H1 (cell line): ENCODE measurements at regions not wholly inside any gene's neighbourhood (a gene's known extent, or its start where the extent isn't known, plus 50 kb on each side); places are given as distances from the start of the nearest gene placed in this dataset.

Experiments used
- CTCF ChIA-PET: fragments of 300-600 bp; sonication (Branson Sonifier 250); formaldehyde crosslinking; loops from one replicate; lab custom pipeline; 2021; ENCODE audit not compliant: partially characterized antibody; lab: Charles Lee
- POLR2A ChIA-PET: fragments of 300-600 bp; sonication (Branson Sonifier 250); formaldehyde crosslinking; loops from one replicate; lab custom pipeline; 2021; ENCODE audit warnings: inconsistent platforms; ENCODE audit not compliant: partially characterized antibody; lab: Charles Lee
- DNase-seq, 2 experiments: peaks; one replicate each; pipeline versions ENCODE4 v3.0.0 to v3.0.0-alpha.2; 2010 to 2022; ENCODE audit warnings: low spot score in 2 of 2, low read depth in 1 of 2, mixed read lengths in 1 of 2
- FAIRE-seq: peaks from 2 replicates; lab custom pipeline; 2011; peaks lifted over from hg19 to GRCh38; lab: Jason Lieb, UNC
- H2AFZ ChIP-seq: 2 replicates; pipeline ENCODE4 v1.8.1; 2012; ENCODE audit warnings: low read length, inconsistent platforms
- H2AK5ac ChIP-seq: 2 replicates; pipeline ENCODE4 v1.6.1; 2013; ENCODE audit warnings: low read depth, low read length
- H2BK120ac ChIP-seq: replicated peaks from 2 replicates; pipeline ENCODE3; 2013; ENCODE audit warnings: low read depth, low read length, inconsistent platforms
- H2BK12ac ChIP-seq: 2 replicates; pipeline ENCODE4 v1.6.1; 2013; ENCODE audit warnings: low read depth, low read length
- H2BK15ac ChIP-seq: 2 replicates; pipeline ENCODE4 v1.6.1; 2013; ENCODE audit warnings: low read length
- H2BK20ac ChIP-seq: 2 replicates; pipeline ENCODE4 v1.6.1; 2013; ENCODE audit warnings: low read length
- H2BK5ac ChIP-seq: 2 replicates; pipeline ENCODE4 v1.6.1; 2013; ENCODE audit warnings: low read depth, low read length
- H3K14ac ChIP-seq: 2 replicates; pipeline ENCODE4 v1.6.1; 2013; ENCODE audit warnings: inconsistent platforms; ENCODE audit not compliant: insufficient read length
- H3K18ac ChIP-seq: 2 replicates; pipeline ENCODE4 v1.6.1; 2013; ENCODE audit warnings: low read length; ENCODE audit errors: extremely low read depth
- H3K23ac ChIP-seq: 2 replicates; pipeline ENCODE4 v1.6.1; 2013; ENCODE audit warnings: inconsistent platforms; ENCODE audit not compliant: insufficient read length
- H3K23me2 ChIP-seq: 2 replicates; pipeline ENCODE4 v1.6.1; 2013; ENCODE audit warnings: low read depth, low read length
- H3K27ac ChIP-seq: 2 replicates; pipeline ENCODE4 v1.6.1; 2011; ENCODE audit warnings: low read depth, low read length, inconsistent platforms
- H3K27me3 ChIP-seq, 4 experiments: replicated peaks in 1 of 4; 1 replicate in 1 of 4; 2 replicates in 3 of 4; pipeline versions ENCODE4 v1.6.1 to v1.8.1; 2011 to 2013; ENCODE audit warnings: low read length in 3 of 4, mild to moderate bottlenecking in 3 of 4, inconsistent platforms in 2 of 4, mixed read lengths in 2 of 4, moderate library complexity in 1 of 4; ENCODE audit not compliant: control insufficient read depth in 3 of 4, insufficient read depth in 3 of 4; ENCODE audit errors: extremely low read depth in 1 of 4
- H3K36me3 ChIP-seq, 4 experiments: 2 replicates each; pipeline versions ENCODE4 v1.6.1 to v1.8.1; 2011 to 2013; ENCODE audit warnings: mild to moderate bottlenecking in 4 of 4, low read length in 3 of 4, moderate library complexity in 2 of 4, control low read depth in 1 of 4, inconsistent platforms in 1 of 4; ENCODE audit not compliant: insufficient read depth in 4 of 4, control insufficient read depth in 2 of 4
- H3K4ac ChIP-seq: replicated peaks from 2 replicates; pipeline ENCODE3; 2013; ENCODE audit warnings: low read length, low read depth, mixed read lengths, inconsistent platforms; ENCODE audit not compliant: insufficient read length
- H3K4me1 ChIP-seq, 4 experiments: replicated peaks in 1 of 4; 1 replicate in 1 of 4; 2 replicates in 3 of 4; pipeline versions ENCODE4 v1.6.1 to v1.8.1; 2011 to 2013; ENCODE audit warnings: low read length in 3 of 4, inconsistent platforms in 2 of 4, mixed read lengths in 1 of 4; ENCODE audit not compliant: insufficient read depth in 4 of 4, control insufficient read depth in 3 of 4
- H3K4me2 ChIP-seq, 2 experiments: 2 replicates each; pipeline versions ENCODE4 v1.6.1 to v1.8.1; 2011 to 2013; ENCODE audit warnings: low read depth in 2 of 2, low read length in 2 of 2, control low read depth in 1 of 2, inconsistent platforms in 1 of 2, mild to moderate bottlenecking in 1 of 2; ENCODE audit not compliant: insufficient read depth in 1 of 2
- H3K4me3 ChIP-seq, 4 experiments: fragments of 200-600, 300-600 bp in 1 of 4; sonication (generic), shearing (Covaris generic), sonication (Bioruptor Twin) in 1 of 4; 2 replicates each; pipeline versions ENCODE4 v1.5.1 to v1.8.1; 2011 to 2016; ENCODE audit warnings: low read length in 4 of 4, low read depth in 3 of 4, control low read depth in 2 of 4, inconsistent platforms in 2 of 4, mild to moderate bottlenecking in 2 of 4, mixed read lengths in 1 of 4, moderate library complexity in 1 of 4; ENCODE audit not compliant: insufficient read depth in 2 of 4; ENCODE audit errors: extremely low read depth in 1 of 4
- H3K56ac ChIP-seq: replicated peaks from 2 replicates; pipeline ENCODE3; 2013; ENCODE audit warnings: low read depth, mild to moderate bottlenecking, mixed read lengths, low read length, inconsistent platforms; ENCODE audit not compliant: insufficient read length
- H3K79me1 ChIP-seq: 2 replicates; pipeline ENCODE4 v1.6.1; 2013; ENCODE audit warnings: low read depth, low read length, control low read depth
- H3K79me2 ChIP-seq, 2 experiments: 2 replicates each; pipeline versions ENCODE4 v1.6.1 to v1.8.1; 2012 to 2013; ENCODE audit warnings: low read length in 2 of 2, mild to moderate bottlenecking in 2 of 2, inconsistent platforms in 1 of 2; ENCODE audit not compliant: insufficient read depth in 2 of 2, control insufficient read depth in 1 of 2
- H3K9ac ChIP-seq, 4 experiments: replicated peaks in 1 of 4; 1 replicate in 1 of 4; 2 replicates in 3 of 4; pipeline versions ENCODE4 v1.6.1 to v1.8.1; 2011 to 2013; ENCODE audit warnings: low read depth in 3 of 4, low read length in 3 of 4, control low read depth in 2 of 4, mild to moderate bottlenecking in 2 of 4, moderate library complexity in 2 of 4, inconsistent platforms in 1 of 4; ENCODE audit errors: extremely low read depth in 1 of 4
- H3K9me3 ChIP-seq, 2 experiments: 2 replicates each; pipeline versions ENCODE4 v1.6.1 to v1.8.1; 2012 to 2013; ENCODE audit warnings: mild to moderate bottlenecking in 2 of 2, moderate library complexity in 2 of 2, control low read depth in 1 of 2, inconsistent platforms in 1 of 2, low read depth in 1 of 2, low read length in 1 of 2, mixed read lengths in 1 of 2; ENCODE audit not compliant: insufficient read depth in 2 of 2
- H4K20me1 ChIP-seq, 2 experiments: replicated peaks in 1 of 2; 2 replicates each; pipeline versions ENCODE3 to v1.8.1; 2011 to 2013; ENCODE audit warnings: inconsistent platforms in 2 of 2, low read length in 2 of 2, mild to moderate bottlenecking in 1 of 2; ENCODE audit not compliant: insufficient read depth in 2 of 2, control insufficient read depth in 1 of 2
- H4K5ac ChIP-seq: 2 replicates; pipeline ENCODE4 v1.6.1; 2013; ENCODE audit warnings: low read length, low read depth, mixed read lengths, inconsistent platforms; ENCODE audit not compliant: insufficient read length
- H4K8ac ChIP-seq: 2 replicates; pipeline ENCODE4 v1.8.0; 2013; ENCODE audit warnings: mild to moderate bottlenecking, moderate library complexity, low read length, inconsistent platforms; ENCODE audit not compliant: insufficient read depth; ENCODE audit errors: extremely low read depth
- H4K91ac ChIP-seq: replicated peaks from 2 replicates; pipeline ENCODE3; 2013; ENCODE audit warnings: low read length, mixed read lengths, inconsistent platforms; ENCODE audit not compliant: insufficient read length
- BACH1 ChIP-seq: IDR thresholded peaks from 2 replicates; pipeline ENCODE4 v1.6.1; 2012; ENCODE audit warnings: low read length, improper control_type of control experiment
- CEBPB ChIP-seq: IDR thresholded peaks from 2 replicates; pipeline ENCODE4 v1.6.1; 2012; ENCODE audit warnings: low read depth, low read length
- NANOG ChIP-seq: IDR thresholded peaks from 2 replicates; pipeline ENCODE4 v1.6.1; 2011; ENCODE audit warnings: low read length, low read depth, mild to moderate bottlenecking, inconsistent platforms; ENCODE audit not compliant: insufficient read depth, poor library complexity, severe bottlenecking
- SUZ12 ChIP-seq: fragments of 200-600 bp; sonication (generic); IDR thresholded peaks from 2 replicates; pipeline ENCODE4 v1.6.1; 2012; ENCODE audit warnings: mild to moderate bottlenecking, inconsistent platforms, low read length, moderate library complexity, mixed read lengths
- WGBS, 2 experiments: shearing (Covaris generic) in 1 of 2; methylation state at CpG; one replicate each; pipeline versions ENCODE4 v1.1.6 to v1.1.7; 2013 to 2015; ENCODE audit warnings: low lambda C conversion rate in 2 of 2, mixed read lengths in 2 of 2, inconsistent platforms in 1 of 2, low coverage in 1 of 2, missing lambda C conversion rate in 1 of 2; ENCODE audit not compliant: insufficient replicate concordance in 2 of 2, insufficient coverage in 1 of 2, insufficient read length in 1 of 2; ENCODE audit errors: extremely low coverage in 1 of 2, missing lambda C conversion rate in 1 of 2; 5-methylcytosine and 5-hydroxymethylcytosine counted together

GRCh38 chr15:58282060-58282708 is 144.0 kb downstream of the AQP9 start:
- DNase-seq = no peak
- Histone ChIP-seq H3K9me3 (no peaks in the 10 kb centered on the region), H2BK20ac (no peak overlapping the region), H3K4me1 (peaks cover 0 to 2% (median 0%) of the 10 kb centered on the region in 4 experiments; a peak in 2 of 7 replicates), H3K4me2 (no peak overlapping the region), H2BK15ac (no peak overlapping the region), H3K79me1 (no peaks in the 10 kb centered on the region), H3K14ac (no peak overlapping the region), H3K56ac (no peak overlapping the region), H3K9ac (no peak overlapping the region), H4K20me1 (no peaks in the 10 kb centered on the region), H3K23ac (no peak overlapping the region), H4K5ac (no peak overlapping the region), H2BK12ac (no peak overlapping the region), H3K4ac (no peak overlapping the region), H3K27ac (no peak overlapping the region), H4K8ac (no peak overlapping the region), H4K91ac (no peak overlapping the region), H2BK120ac (no peak overlapping the region), H3K79me2 (no peaks in the 10 kb centered on the region), H3K36me3 (no peaks in the 10 kb centered on the region), H2BK5ac (no peak overlapping the region), H3K23me2 (no peaks in the 10 kb centered on the region), H3K4me3 (no peak overlapping the region), H3K27me3 (no peaks in the 10 kb centered on the region), H3K18ac (no peak overlapping the region), H2AK5ac (no peak overlapping the region), H2AFZ (no peak overlapping the region)
- TF ChIP-seq SUZ12 (no peak), CEBPB (no peak), BACH1 (no peak), NANOG (no peak)
- CTCF ChIA-PET = interaction anchor here (0.6 to 1.3 kb wide), 4 partner anchors 12 to 877 kb away, joined by 3 to 4 read pairs (median 3); no protein-coding TSS in a partner anchor
- POLR2A ChIA-PET = interaction anchor here (0.7 kb wide), 1 partner anchor 61 kb away, joined by 3 read pairs; no protein-coding TSS in a partner anchor
- no peak for FAIRE-seq
- 79% methylated on average over 3 of the region's 3 CpGs; no CpG with 5 or more reads in 1 of the 2 experiments for WGBS, 2 experiments
